Esophagus muscularis mucosa (tissue), 3 donors: ENCODE measurements at regions not wholly inside any gene's neighbourhood (a gene's known extent, or its start where the extent isn't known, plus 50 kb on each side); places are given as distances from the start of the nearest gene placed in this dataset.

Experiments
- CTCF ChIP-seq, 3 experiments: fragments of 200-600 bp in 2 of 3; fragments of 450-650 bp in 1 of 3; sonication (generic) in 2 of 3; IDR thresholded peaks; one replicate each; pipeline ENCODE4 v1.5.1; 2017 to 2019; ENCODE audit warnings: antibody characterized with exemption in 3 of 3, mild to moderate bottlenecking in 2 of 3, moderate library complexity in 1 of 3
- POLR2A ChIP-seq: fragments of 450-650 bp; IDR thresholded peaks from one replicate; pipeline ENCODE4 v1.6.1; 2017; ENCODE audit warnings: antibody characterized with exemption, moderate library complexity, mild to moderate bottlenecking, low read depth

- no peak for TF ChIP-seq CTCF (IDR thresholded peaks at IDR 0.05)
- TF ChIP-seq POLR2A, result no peak
These were observed 250.5 kb downstream of the NR2F1-AS1 start for GRCh38 chr5:93330506-93330905.
